ENCODE measurements at regions not wholly inside any gene's neighbourhood (a gene's known extent, or its start where the extent isn't known, plus 50 kb on each side); places are given as distances from the start of the nearest gene placed in this dataset.

DNA sequence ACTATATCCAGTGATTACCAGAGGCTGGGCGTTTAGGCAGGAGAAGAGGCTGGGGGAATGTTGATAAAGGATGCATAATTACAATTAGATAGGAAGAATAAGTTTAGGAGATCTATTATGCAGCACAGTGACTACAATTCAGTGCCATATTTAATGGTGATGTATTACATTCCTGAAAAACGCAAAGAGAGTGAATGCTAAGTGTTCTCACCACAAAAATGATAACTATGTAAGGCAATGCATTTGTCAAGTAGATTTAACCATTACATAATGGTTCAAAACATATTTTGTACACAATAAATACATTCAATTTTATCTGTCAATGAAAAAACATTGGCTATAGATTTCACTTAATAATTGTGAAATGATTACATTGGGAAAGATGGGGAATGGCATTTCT is 548.9 kb downstream of the NUF2 start:
- Histone ChIP-seq H3K4me1 (ENCODE audit: control insufficient read depth, extremely low read depth, insufficient read depth, low read length) (peaks cover 6% of the 10 kb centered on the region), H3K9ac (replicated peaks; ENCODE audit: extremely low read depth, insufficient read depth, low read length) (no peak overlapping the region), H3K9me3 (replicated peaks; ENCODE audit: control insufficient read depth, insufficient read depth, low read length) (no peaks in the 10 kb centered on the region), H3K9me1 (replicated peaks; ENCODE audit: control insufficient read depth, extremely low read depth, insufficient read depth, low read length) (no peaks in the 10 kb centered on the region), H2AFZ (ENCODE audit: low read depth, low read length) (no peak overlapping the region), H3K36me3 (ENCODE audit: control insufficient read depth in 2 of 2, extremely low read depth in 1 of 2, insufficient read depth in 2 of 2, low read length in 2 of 2) (no peaks in the 10 kb centered on the region), H4K20me1 (replicated peaks; ENCODE audit: control insufficient read depth, extremely low read depth, insufficient read depth, low read length) (no peaks in the 10 kb centered on the region), H3K27ac (ENCODE audit: insufficient read depth, low read depth, low read length) (no peak overlapping the region), H3K27me3 (ENCODE audit: control insufficient read depth in 2 of 2, insufficient read depth in 2 of 2, low read length in 2 of 2) (no peaks in the 10 kb centered on the region), H3K79me2 (ENCODE audit: control insufficient read depth, insufficient read depth, low read length) (no peaks in the 10 kb centered on the region), H3K4me2 (ENCODE audit: insufficient read depth, low read length) (no peak overlapping the region), H3K4me3 (replicated peaks in 1 of 3; ENCODE audit: insufficient read depth in 1 of 3, low read depth in 1 of 3, low read length in 3 of 3) (no peak overlapping the region)
- CTCF ChIA-PET, result no interaction called here
- intact Hi-C loops (cut with micrococcal nuclease) (no loop called here), dilution Hi-C loops (cut with MboI; ENCODE audit: extremely low pct_ligation_motif_present, low sequenced_read_pairs) (no loop called here)
- FAIRE-seq (no peak), DNase-seq (ENCODE audit: low read depth, low spot score) (no peak)
- POLR2A ChIA-PET, result no interaction called here
- BruUV-seq (replicated peaks), result no TSS peak
- TF ChIP-seq EZH2 (IDR thresholded peaks at IDR 0.05; ENCODE audit: borderline replicate concordance, low read depth, low read length, severe bottlenecking) (no peak), FOS (IDR thresholded peaks at IDR 0.05; ENCODE audit: borderline replicate concordance, insufficient read depth, low read length) (no peak), POLR2AphosphoS5 (IDR thresholded peaks at IDR 0.05; ENCODE audit: insufficient read depth, low read depth, low read length) (no peak), GATA2 (IDR thresholded peaks at IDR 0.05; ENCODE audit: insufficient read depth, insufficient read length, low read depth, low read length) (no peak), JUN (IDR thresholded peaks at IDR 0.05; ENCODE audit: borderline replicate concordance, insufficient read depth, insufficient read length, low read depth) (no peak), MYC (IDR thresholded peaks at IDR 0.05; ENCODE audit: low read depth, low read length) (no peak), POLR2A (IDR thresholded peaks at IDR 0.05; ENCODE audit: low read depth, low read length) (no peak)
- TF ChIP-seq, protein P1, sequence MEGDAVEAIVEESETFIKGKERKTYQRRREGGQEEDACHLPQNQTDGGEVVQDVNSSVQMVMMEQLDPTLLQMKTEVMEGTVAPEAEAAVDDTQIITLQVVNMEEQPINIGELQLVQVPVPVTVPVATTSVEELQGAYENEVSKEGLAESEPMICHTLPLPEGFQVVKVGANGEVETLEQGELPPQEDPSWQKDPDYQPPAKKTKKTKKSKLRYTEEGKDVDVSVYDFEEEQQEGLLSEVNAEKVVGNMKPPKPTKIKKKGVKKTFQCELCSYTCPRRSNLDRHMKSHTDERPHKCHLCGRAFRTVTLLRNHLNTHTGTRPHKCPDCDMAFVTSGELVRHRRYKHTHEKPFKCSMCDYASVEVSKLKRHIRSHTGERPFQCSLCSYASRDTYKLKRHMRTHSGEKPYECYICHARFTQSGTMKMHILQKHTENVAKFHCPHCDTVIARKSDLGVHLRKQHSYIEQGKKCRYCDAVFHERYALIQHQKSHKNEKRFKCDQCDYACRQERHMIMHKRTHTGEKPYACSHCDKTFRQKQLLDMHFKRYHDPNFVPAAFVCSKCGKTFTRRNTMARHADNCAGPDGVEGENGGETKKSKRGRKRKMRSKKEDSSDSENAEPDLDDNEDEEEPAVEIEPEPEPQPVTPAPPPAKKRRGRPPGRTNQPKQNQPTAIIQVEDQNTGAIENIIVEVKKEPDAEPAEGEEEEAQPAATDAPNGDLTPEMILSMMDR (IDR thresholded peaks at IDR 0.05; ENCODE audit: extremely low read depth in 1 of 2, insufficient read depth in 1 of 2, low read depth in 1 of 2, low read length in 2 of 2), result no peak
- TF ChIP-seq, protein P2, sequence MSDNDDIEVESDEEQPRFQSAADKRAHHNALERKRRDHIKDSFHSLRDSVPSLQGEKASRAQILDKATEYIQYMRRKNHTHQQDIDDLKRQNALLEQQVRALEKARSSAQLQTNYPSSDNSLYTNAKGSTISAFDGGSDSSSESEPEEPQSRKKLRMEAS (IDR thresholded peaks at IDR 0.05; ENCODE audit: insufficient read depth, insufficient read length), result no peak
